PC-3 (cell line): ENCODE measurements at regions not wholly inside any gene's neighbourhood (a gene's known extent, or its start where the extent isn't known, plus 50 kb on each side); places are given as distances from the start of the nearest gene placed in this dataset.

ENCODE experiments used
- ATAC-seq: fragments of 200-7000 bp; cut with Tn5 transposase; 2 replicates; pipeline ENCODE4 v1.9.1; 2020; ENCODE audit warnings: mild to moderate bottlenecking, moderate library complexity
- BruUV-seq: library from RNA; stranded (reverse); fragments of 400-500 nt; replicated peaks from 2 replicates; lab custom pipeline; 2021; lab: Mats Ljungman, UMichigan
- CTCF ChIA-PET: fragments of 300-600 bp; sonication (Branson Sonifier 250); formaldehyde crosslinking; loops from one replicate; lab custom pipeline; 2022; ENCODE audit warnings: antibody characterized with exemption; lab: Charles Lee
- POLR2A ChIA-PET: fragments of 300-600 bp; sonication (Branson Sonifier 250); formaldehyde crosslinking; loops from one replicate; lab custom pipeline; 2022; ENCODE audit warnings: antibody characterized with exemption; ENCODE audit not compliant: unreplicated experiment; lab: Charles Lee
- DNase-seq: peaks from one replicate; pipeline ENCODE4 v3.0.0-alpha.2; 2015
- H2AFZ ChIP-seq: fragments of 300-600 bp; sonication (generic); 2 replicates; pipeline ENCODE4 v1.6.0; 2016; ENCODE audit warnings: antibody characterized with exemption, low read length
- H3F3A ChIP-seq: fragments of 300-600 bp; sonication (generic); one replicate; pipeline ENCODE4 v1.6.0; 2017; ENCODE audit warnings: antibody characterized with exemption, low read length, control low read depth, mild to moderate bottlenecking; ENCODE audit not compliant: unreplicated experiment
- H3K27ac ChIP-seq: fragments of 300-600 bp; sonication (generic); 2 replicates; pipeline ENCODE4 v1.5.1; 2016; ENCODE audit warnings: mild to moderate bottlenecking, low read length
- H3K27me3 ChIP-seq: fragments of 300-600 bp; sonication (generic); 2 replicates; pipeline ENCODE4 v1.6.1; 2016; ENCODE audit warnings: low read length, mixed read lengths
- H3K36me3 ChIP-seq: fragments of 300-600 bp; sonication (generic); 2 replicates; pipeline ENCODE4 v1.6.1; 2016; ENCODE audit warnings: low read depth, mixed run types, low read length, mixed read lengths
- H3K4me1 ChIP-seq: fragments of 300-600 bp; sonication (generic); 2 replicates; pipeline ENCODE4 v1.5.1; 2016; ENCODE audit warnings: low read length; ENCODE audit not compliant: insufficient read depth
- H3K4me2 ChIP-seq: fragments of 300-600 bp; sonication (generic); 2 replicates; pipeline ENCODE4 v1.6.0; 2016; ENCODE audit warnings: low read length
- H3K4me3 ChIP-seq: fragments of 300-600 bp; sonication (generic); 2 replicates; pipeline ENCODE4 v1.5.1; 2016; ENCODE audit warnings: mild to moderate bottlenecking, low read length, mixed read lengths
- H3K79me2 ChIP-seq: fragments of 300-600 bp; sonication (generic); 2 replicates; pipeline ENCODE4 v1.6.1; 2017; ENCODE audit warnings: low read length, mixed read lengths
- H3K9ac ChIP-seq: fragments of 300-600 bp; sonication (generic); 2 replicates; pipeline ENCODE4 v1.6.0; 2016; ENCODE audit warnings: mild to moderate bottlenecking, low read length
- H3K9me2 ChIP-seq: fragments of 300-600 bp; sonication (generic); replicated peaks from 2 replicates; pipeline ENCODE4 v1.6.1; 2016; ENCODE audit warnings: mixed run types, low read length, mixed read lengths
- H3K9me3 ChIP-seq: fragments of 300-600 bp; sonication (generic); 2 replicates; pipeline ENCODE4 v1.6.1; 2016; ENCODE audit warnings: low read length, mixed read lengths
- H4K20me1 ChIP-seq: fragments of 300-600 bp; sonication (generic); 2 replicates; pipeline ENCODE4 v1.6.1; 2016; ENCODE audit warnings: low read length, mixed read lengths
- CTCF ChIP-seq: fragments of 300-600 bp; sonication (generic); conservative IDR thresholded peaks from 2 replicates; pipeline ENCODE4 v1.5.1; 2017; ENCODE audit warnings: antibody characterized with exemption, low read depth, mild to moderate bottlenecking, low read length
- EZH2 ChIP-seq: fragments of 300-600 bp; sonication (generic); IDR thresholded peaks from one replicate; pipeline ENCODE4 v1.6.1; 2017; ENCODE audit warnings: antibody characterized with exemption, mild to moderate bottlenecking, low read length; ENCODE audit not compliant: unreplicated experiment
- EZH2phosphoT487 ChIP-seq: fragments of 300-600 bp; sonication (generic); IDR thresholded peaks from 2 replicates; pipeline ENCODE4 v1.6.1; 2018; ENCODE audit warnings: mild to moderate bottlenecking, antibody characterized with exemption, low read length, borderline replicate concordance
- intact Hi-C: fragments of 100-400 bp; cut with micrococcal nuclease; formaldehyde crosslinking; loops from 2 replicates; pipeline ENCODE4 v1.9.0; 2023

GRCh38 chr12:84069699-84070098 is 842.9 kb downstream of the SLC6A15 start:
- ChIA-PET CTCF (no interaction called here), POLR2A (no interaction called here)
- no peak overlapping the region for H3K4me3 ChIP-seq
- H3K9ac ChIP-seq: no peak overlapping the region
- H3K4me2 ChIP-seq: no peak overlapping the region
- no peak overlapping the region for H2AFZ ChIP-seq
- no peak for ATAC-seq
- H3K79me2 ChIP-seq: no peaks in the 10 kb centered on the region
- BruUV-seq: no TSS peak
- H3F3A ChIP-seq: no peaks in the 10 kb centered on the region
- H3K36me3 ChIP-seq: no peaks in the 10 kb centered on the region
- DNase-seq: no peak
- no peaks in the 10 kb centered on the region for H3K27me3 ChIP-seq
- no peaks in the 10 kb centered on the region for H3K9me2 ChIP-seq
- H3K27ac ChIP-seq: no peak overlapping the region
- H3K4me1 ChIP-seq: no peaks in the 10 kb centered on the region
- intact Hi-C loops: no loop called here
- H3K9me3 ChIP-seq: no peaks in the 10 kb centered on the region
- TF ChIP-seq EZH2: no peak
- TF ChIP-seq EZH2phosphoT487: no peak
- no peak for TF ChIP-seq CTCF
- H4K20me1 ChIP-seq: no peaks in the 10 kb centered on the region

DNA sequence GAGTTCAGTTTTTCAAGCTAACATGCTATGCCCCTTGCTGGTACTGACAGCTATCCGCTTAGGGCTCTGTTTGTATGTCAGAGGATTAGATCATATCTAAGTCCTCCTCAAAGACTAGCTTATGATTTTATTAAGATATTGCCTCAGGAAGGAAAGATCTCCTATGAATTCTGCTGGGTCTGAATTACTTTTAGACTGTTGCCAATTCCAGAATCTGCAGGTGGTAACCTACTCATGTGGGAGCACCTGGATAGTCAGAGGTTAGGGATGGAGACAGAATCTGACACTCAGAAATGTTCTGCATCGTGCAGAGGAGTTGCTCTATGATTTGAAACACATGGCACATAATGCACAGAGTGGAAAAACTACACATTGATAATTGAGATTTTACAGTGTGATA is 843.4 kb downstream of the SLC6A15 start:
- TF ChIP-seq EZH2phosphoT487 (no peak), EZH2 (no peak), CTCF (no peak)
- ATAC-seq (no peak), DNase-seq (no peak)
- Histone ChIP-seq H3K27me3 (no peaks in the 10 kb centered on the region), H3K9me3 (no peaks in the 10 kb centered on the region), H3K4me2 (no peak overlapping the region), H3K79me2 (no peaks in the 10 kb centered on the region), H3K9me2 (no peaks in the 10 kb centered on the region), H2AFZ (no peak overlapping the region), H3K4me3 (no peak overlapping the region), H3F3A (no peaks in the 10 kb centered on the region), H3K4me1 (no peaks in the 10 kb centered on the region), H3K36me3 (no peaks in the 10 kb centered on the region), H3K9ac (no peak overlapping the region), H4K20me1 (no peaks in the 10 kb centered on the region), H3K27ac (no peak overlapping the region)
- ChIA-PET POLR2A (no interaction called here), CTCF (no interaction called here)
- intact Hi-C loops: no loop called here
- BruUV-seq: no TSS peak

DNA sequence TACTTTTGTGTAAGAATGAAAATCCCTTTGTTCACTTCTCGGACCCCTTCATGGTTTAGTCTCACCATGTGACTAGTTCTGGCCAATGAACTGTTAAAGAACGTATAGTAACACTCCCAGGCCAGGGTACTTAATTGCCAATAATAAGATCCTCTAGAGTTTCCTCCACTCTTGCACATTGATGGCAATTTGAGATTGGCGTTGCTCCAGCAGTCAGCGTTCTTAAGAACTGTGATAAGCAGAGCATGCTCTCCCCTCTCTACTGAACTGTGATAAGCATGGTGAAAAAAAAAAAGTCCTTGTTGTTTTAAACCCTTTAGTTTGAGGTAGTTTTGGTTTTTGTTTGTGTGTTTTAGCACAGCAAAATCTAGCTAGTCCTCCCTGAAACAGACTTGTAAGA is 854.5 kb downstream of the SLC6A15 start:
- POLR2A ChIA-PET: no interaction called here
- BruUV-seq: no TSS peak

More for the DNA sequence above, 854.5 kb downstream of the SLC6A15 start:
- TF ChIP-seq EZH2phosphoT487: no peak
- no peak for TF ChIP-seq CTCF
- no peak for TF ChIP-seq EZH2
- Histone ChIP-seq H3K4me1 (no peaks in the 10 kb centered on the region), H3K9ac (no peak overlapping the region), H3K4me2 (no peak overlapping the region), H3K27ac (no peak overlapping the region), H3K4me3 (no peak overlapping the region), H3F3A (no peaks in the 10 kb centered on the region), H4K20me1 (no peaks in the 10 kb centered on the region), H2AFZ (no peak overlapping the region), H3K9me2 (no peaks in the 10 kb centered on the region), H3K9me3 (no peaks in the 10 kb centered on the region), H3K36me3 (no peaks in the 10 kb centered on the region), H3K79me2 (no peaks in the 10 kb centered on the region), H3K27me3 (no peaks in the 10 kb centered on the region)
- ATAC-seq: no peak
- intact Hi-C loops: no loop called here
- no peak for DNase-seq
- CTCF ChIA-PET: no interaction called here
